HG03095 (cell line): ENCODE measurements at regions not wholly inside any gene's neighbourhood (a gene's known extent, or its start where the extent isn't known, plus 50 kb on each side); places are given as distances from the start of the nearest gene placed in this dataset.
"Not testable (repeated sequence)": the region's sequence is repeated elsewhere in the genome, so short reads cannot be mapped to it uniquely, and the experiment has no call there.

Experiments
- ATAC-seq: cut with Tn5 transposase; IDR thresholded peaks from one replicate; pipeline ENCODE4 v1.9.1; 2021; ENCODE audit warnings: moderate library complexity; ENCODE audit not compliant: unreplicated experiment

- no peak for ATAC-seq
Measured at GRCh38 chr5:100249211-100249883, 285.8 kb upstream of the FAM174A start.

GRCh38 chr5:100232736-100233135 is 302.4 kb upstream of the FAM174A start:
- ATAC-seq = no peak

GRCh38 chr5:100188778-100189177 is 346.4 kb upstream of the FAM174A start:
- no peak for ATAC-seq

GRCh38 chr5:100188339-100188738 is 346.8 kb upstream of the FAM174A start:
- no peak for ATAC-seq

GRCh38 chr5:100186181-100186580 is 349.0 kb upstream of the FAM174A start:
- no peak for ATAC-seq

- ATAC-seq = no peak
Measured at GRCh38 chr5:100182402-100182801, 352.8 kb upstream of the FAM174A start.

- no peak for ATAC-seq
Measured at GRCh38 chr5:100175346-100175745, 359.8 kb upstream of the FAM174A start.

- peak; percentile 100 for ATAC-seq
Measured at GRCh38 chr5:100165309-100165708, 369.9 kb upstream of the FAM174A start.

GRCh38 chr5:100161868-100162267 is 373.3 kb upstream of the FAM174A start:
- ATAC-seq = no peak

- no peak for ATAC-seq
Measured at GRCh38 chr5:100157066-100157465, 378.1 kb upstream of the FAM174A start.

GRCh38 chr5:100148239-100148638 is 386.9 kb upstream of the FAM174A start:
- no peak for ATAC-seq

GRCh38 chr5:100142607-100143006 is 392.6 kb upstream of the FAM174A start:
- ATAC-seq = no peak

GRCh38 chr5:100131161-100131560 is 404.0 kb upstream of the FAM174A start:
- no peak for ATAC-seq

GRCh38 chr5:100130307-100130706 is 404.9 kb upstream of the FAM174A start:
- no peak for ATAC-seq

GRCh38 chr5:100119903-100120302 is 415.3 kb upstream of the FAM174A start:
- ATAC-seq = no peak

- no peak for ATAC-seq
Measured at GRCh38 chr5:100110497-100110896, 424.7 kb upstream of the FAM174A start.

- no peak for ATAC-seq
Measured at GRCh38 chr5:100108883-100109282, 426.3 kb upstream of the FAM174A start.

- ATAC-seq = not testable (repeated sequence)
Measured at GRCh38 chr5:100103592-100104119, 431.5 kb upstream of the FAM174A start.

- not testable (repeated sequence) for ATAC-seq
Measured at GRCh38 chr5:100101466-100101865, 433.7 kb upstream of the FAM174A start.

GRCh38 chr5:100096328-100096727 is 438.8 kb upstream of the FAM174A start:
- ATAC-seq = not testable (repeated sequence)

GRCh38 chr5:100080703-100081102 is 454.5 kb upstream of the FAM174A start:
- not testable (repeated sequence) for ATAC-seq

- not testable (repeated sequence) for ATAC-seq
Measured at GRCh38 chr5:100079163-100079562, 456.0 kb upstream of the FAM174A start.

- not testable (repeated sequence) for ATAC-seq
Measured at GRCh38 chr5:100066020-100066419, 469.2 kb upstream of the FAM174A start.
